Vagina (tissue), 2 donors: ENCODE measurements at regions not wholly inside any gene's neighbourhood (a gene's known extent, or its start where the extent isn't known, plus 50 kb on each side); places are given as distances from the start of the nearest gene placed in this dataset.

Experiments
- POLR2A ChIP-seq, 2 donors: fragments of 450-650 bp; IDR thresholded peaks; one replicate each; pipeline ENCODE4 v1.6.1; 2017; ENCODE audit warnings: antibody characterized with exemption in 2 of 2, mild to moderate bottlenecking in 2 of 2, moderate library complexity in 2 of 2
- TF ChIP-seq, protein P1 (sequence below), 3 experiments: fragments of 450-650 bp in 2 of 3; fragments of 200-600 bp in 1 of 3; sonication (generic) in 1 of 3; IDR thresholded peaks; one replicate each; pipeline ENCODE4 v1.5.1; 2017 to 2019; ENCODE audit warnings: antibody characterized with exemption in 3 of 3, mild to moderate bottlenecking in 2 of 3, moderate library complexity in 2 of 3

DNA sequence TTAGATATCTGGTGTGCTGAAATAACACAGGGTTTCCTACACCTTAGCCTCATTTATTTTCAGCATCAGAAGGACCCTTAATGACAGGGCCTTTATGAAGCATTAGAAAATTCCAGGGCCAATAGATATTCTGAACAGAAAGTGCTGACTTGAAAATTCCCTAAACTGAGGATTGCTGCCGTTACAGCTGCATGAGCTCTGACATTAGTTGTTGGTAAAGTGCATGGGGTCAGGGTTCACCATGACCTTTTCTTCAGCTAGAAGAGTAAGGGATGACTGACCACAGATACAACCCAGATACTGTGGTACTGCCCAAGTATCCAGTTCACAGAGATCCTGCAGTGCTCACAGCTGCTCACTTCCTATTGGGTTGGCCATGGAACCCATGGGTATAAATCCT is 181.7 kb upstream of the SLC25A13 start:
- TF ChIP-seq, protein P1, sequence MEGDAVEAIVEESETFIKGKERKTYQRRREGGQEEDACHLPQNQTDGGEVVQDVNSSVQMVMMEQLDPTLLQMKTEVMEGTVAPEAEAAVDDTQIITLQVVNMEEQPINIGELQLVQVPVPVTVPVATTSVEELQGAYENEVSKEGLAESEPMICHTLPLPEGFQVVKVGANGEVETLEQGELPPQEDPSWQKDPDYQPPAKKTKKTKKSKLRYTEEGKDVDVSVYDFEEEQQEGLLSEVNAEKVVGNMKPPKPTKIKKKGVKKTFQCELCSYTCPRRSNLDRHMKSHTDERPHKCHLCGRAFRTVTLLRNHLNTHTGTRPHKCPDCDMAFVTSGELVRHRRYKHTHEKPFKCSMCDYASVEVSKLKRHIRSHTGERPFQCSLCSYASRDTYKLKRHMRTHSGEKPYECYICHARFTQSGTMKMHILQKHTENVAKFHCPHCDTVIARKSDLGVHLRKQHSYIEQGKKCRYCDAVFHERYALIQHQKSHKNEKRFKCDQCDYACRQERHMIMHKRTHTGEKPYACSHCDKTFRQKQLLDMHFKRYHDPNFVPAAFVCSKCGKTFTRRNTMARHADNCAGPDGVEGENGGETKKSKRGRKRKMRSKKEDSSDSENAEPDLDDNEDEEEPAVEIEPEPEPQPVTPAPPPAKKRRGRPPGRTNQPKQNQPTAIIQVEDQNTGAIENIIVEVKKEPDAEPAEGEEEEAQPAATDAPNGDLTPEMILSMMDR (IDR thresholded peaks at IDR 0.05): no peak
- TF ChIP-seq POLR2A (IDR thresholded peaks at IDR 0.05): no peak
